HG02678 (cell line): ENCODE measurements at regions not wholly inside any gene's neighbourhood (a gene's known extent, or its start where the extent isn't known, plus 50 kb on each side); places are given as distances from the start of the nearest gene placed in this dataset.

Experiments
- ATAC-seq: cut with Tn5 transposase; IDR thresholded peaks from one replicate; pipeline ENCODE4 v1.9.1; 2021; ENCODE audit warnings: mild to moderate bottlenecking, moderate library complexity; ENCODE audit not compliant: unreplicated experiment

GRCh38 chr2:75787532-75788132, 76.9 kb upstream of the GCFC2 start:
- no peak for ATAC-seq

- ATAC-seq: no peak
Observed at GRCh38 chr2:75775311-75775823, 64.7 kb upstream of the GCFC2 start.

GRCh38 chr2:75772908-75773630, 62.4 kb upstream of the GCFC2 start:
- ATAC-seq: no peak

GRCh38 chr2:75765798-75766197, 55.1 kb upstream of the GCFC2 start:
- ATAC-seq: no peak

- ATAC-seq: no peak
Observed at GRCh38 chr2:75764611-75765010, 53.9 kb upstream of the GCFC2 start.
